Transverse colon (tissue), 4 donors: ENCODE measurements at regions not wholly inside any gene's neighbourhood (a gene's known extent, or its start where the extent isn't known, plus 50 kb on each side); places are given as distances from the start of the nearest gene placed in this dataset.
"Not testable (repeated sequence)": the region's sequence is repeated elsewhere in the genome, so short reads cannot be mapped to it uniquely, and the experiment has no call there.

Source experiments
- DNase-seq: peaks from one replicate; pipeline ENCODE4 v3.0.0-alpha.2; 2019
- H3K27ac ChIP-seq, 4 donors: fragments of 200-600 bp; sonication (generic); 2 replicates each; pipeline ENCODE4 v1.5.1; 2016 to 2018; ENCODE audit warnings: inconsistent platforms in 4 of 4
- H3K27me3 ChIP-seq: fragments of 200-600 bp; sonication (generic); 2 replicates; pipeline ENCODE4 v1.5.1; 2017; ENCODE audit warnings: inconsistent platforms
- H3K36me3 ChIP-seq, 4 donors: fragments of 200-600 bp; sonication (generic); 2 replicates each; pipeline ENCODE4 v1.5.1; 2017 to 2019; ENCODE audit warnings: inconsistent platforms in 4 of 4
- H3K4me1 ChIP-seq, 4 donors: fragments of 200-600 bp; sonication (generic); 2 replicates each; pipeline ENCODE4 v1.5.1; 2017 to 2020; ENCODE audit warnings: inconsistent platforms in 4 of 4
- H3K4me3 ChIP-seq, 4 donors: fragments of 200-600 bp; sonication (generic); 1 replicate in 1 of 4; 2 replicates in 3 of 4; pipeline versions ENCODE4 v1.5.1 to v1.6.1; 2017 to 2019; ENCODE audit warnings: inconsistent platforms in 4 of 4
- H3K9me3 ChIP-seq, 2 donors: fragments of 200-600 bp; sonication (generic); 2 replicates each; pipeline ENCODE4 v1.5.1; 2017 to 2019; ENCODE audit warnings: inconsistent platforms in 2 of 2
- CTCF ChIP-seq, 5 experiments: fragments of 200-600 bp in 3 of 5; fragments of 450-650 bp in 2 of 5; sonication (generic) in 3 of 5; IDR thresholded peaks; 1 replicate in 2 of 5; 2 replicates in 3 of 5; pipeline ENCODE4 v1.5.1; 2016 to 2017; ENCODE audit warnings: antibody characterized with exemption in 5 of 5, inconsistent platforms in 3 of 5, mild to moderate bottlenecking in 2 of 5, moderate library complexity in 1 of 5
- EP300 ChIP-seq: sonication (generic); formaldehyde crosslinking; IDR thresholded peaks from one replicate; pipeline ENCODE4 v1.6.1; 2017; ENCODE audit warnings: antibody characterized with exemption, low read depth
- POLR2A ChIP-seq: fragments of 450-650 bp; IDR thresholded peaks from one replicate; pipeline ENCODE4 v1.6.1; 2016; ENCODE audit warnings: antibody characterized with exemption, mild to moderate bottlenecking, moderate library complexity
- POLR2AphosphoS5 ChIP-seq, 3 donors: sonication (generic); formaldehyde crosslinking; IDR thresholded peaks; one replicate each; pipeline ENCODE4 v1.6.1; 2016; ENCODE audit warnings: antibody characterized with exemption in 3 of 3
- WGBS, 2 donors: methylation state at CpG; one replicate each; pipeline ENCODE4 v1.1.5; 2018; ENCODE audit warnings: low coverage in 1 of 2; 5-methylcytosine and 5-hydroxymethylcytosine counted together
- in situ Hi-C, 4 donors: fragments of 200-750 bp; cut with MboI; loops; one replicate each; pipeline versions ENCODE4 v1.15.0 to v1.15.1; 2017; ENCODE audit warnings: low sequenced_read_pairs in 3 of 4, low pct_ligation_motif_present in 1 of 4, low pct_unique_long_range_greater_than_20kb in 1 of 4
- intact Hi-C: fragments of 100-400 bp; cut with DNase I; formaldehyde crosslinking; loops from one replicate; pipeline ENCODE4 v1.15.1; 2023; ENCODE audit warnings: low total_unique reads

- H3K27me3 ChIP-seq: no peaks in the 10 kb centered on the region
- H3K36me3 ChIP-seq: no peaks in the 10 kb centered on the region
- H3K4me3 ChIP-seq: no peak overlapping the region
- H3K27ac ChIP-seq: no peak overlapping the region
- 21 to 37% methylated on average over 2 of the region's 2 CpGs for WGBS, 2 donors
- H3K4me1 ChIP-seq: no peaks in the 10 kb centered on the region
- intact Hi-C loops: no loop called here
- in situ Hi-C loops: no loop called here
- DNase-seq: no peak
- TF ChIP-seq POLR2AphosphoS5 (IDR thresholded peaks at IDR 0.05): no peak
- TF ChIP-seq EP300: no peak
- TF ChIP-seq CTCF (IDR thresholded peaks at IDR 0.05): no peak
- H3K9me3 ChIP-seq: peaks cover 0 to 2% of the 10 kb centered on the region in 2 donors
Measured at GRCh38 chr7:145471883-145472282, 636.0 kb upstream of the TPK1 start.

GRCh38 chr7:145464287-145464686 lies 628.4 kb upstream of the TPK1 start:
- DNase-seq: no peak
- Histone ChIP-seq H3K36me3 (no peaks in the 10 kb centered on the region), H3K27me3 (no peaks in the 10 kb centered on the region), H3K4me1 (no peaks in the 10 kb centered on the region), H3K9me3 (peaks cover 7 to 9% of the 10 kb centered on the region in 2 donors), H3K27ac (no peak overlapping the region), H3K4me3 (no peak overlapping the region)
- intact Hi-C loops: no loop called here
- in situ Hi-C loops: no loop called here
- TF ChIP-seq POLR2AphosphoS5 (IDR thresholded peaks at IDR 0.05) (no peak), CTCF (IDR thresholded peaks at IDR 0.05) (no peak), POLR2A (no peak), EP300 (no peak)
- 66 to 75% methylated on average over 1 of the region's 1 CpG for WGBS, 2 donors

GRCh38 chr7:145462463-145462862 lies 626.6 kb upstream of the TPK1 start:
- Histone ChIP-seq H3K27me3 (no peaks in the 10 kb centered on the region), H3K9me3 (peaks cover 7 to 9% of the 10 kb centered on the region in 2 donors), H3K27ac (no peak overlapping the region), H3K36me3 (no peaks in the 10 kb centered on the region), H3K4me1 (no peaks in the 10 kb centered on the region), H3K4me3 (no peak overlapping the region)
- in situ Hi-C loops: no loop called here
- intact Hi-C loops: no loop called here
- TF ChIP-seq POLR2A: no peak
- WGBS, 2 donors: 70 to 76% methylated on average over 2 to 4 of the region's 4 CpGs
- DNase-seq: no peak

- in situ Hi-C loops: no loop called here
- intact Hi-C loops: no loop called here
- Histone ChIP-seq H3K27me3 (no peaks in the 10 kb centered on the region), H3K4me1 (no peaks in the 10 kb centered on the region), H3K4me3 (no peak overlapping the region), H3K9me3 (no peaks in the 10 kb centered on the region), H3K27ac (no peak overlapping the region), H3K36me3 (no peaks in the 10 kb centered on the region)
- DNase-seq: no peak
- 88 to 100% methylated on average over 5 to 7 of the region's 7 CpGs for WGBS, 2 donors
- no peak for TF ChIP-seq EP300
Measured at GRCh38 chr7:145434811-145435210, 599.0 kb upstream of the TPK1 start.

GRCh38 chr7:145431834-145432233 lies 596.0 kb upstream of the TPK1 start:
- DNase-seq: no peak
- Histone ChIP-seq H3K4me1 (no peaks in the 10 kb centered on the region), H3K27me3 (no peaks in the 10 kb centered on the region), H3K36me3 (no peaks in the 10 kb centered on the region), H3K9me3 (no peaks in the 10 kb centered on the region), H3K27ac (no peak overlapping the region), H3K4me3 (no peak overlapping the region)
- intact Hi-C loops: no loop called here
- TF ChIP-seq POLR2A (no peak), CTCF (IDR thresholded peaks at IDR 0.05) (no peak), POLR2AphosphoS5 (IDR thresholded peaks at IDR 0.05) (no peak), EP300 (no peak)
- 87 to 91% methylated on average over 1 of the region's 1 CpG for whole genome bisulfite sequencing, 2 donors
- in situ Hi-C loops: no loop called here

GRCh38 chr7:145418481-145418880 lies 582.6 kb upstream of the TPK1 start:
- H3K9me3 ChIP-seq, in situ Hi-C loops, intact Hi-C loops, H3K27me3 ChIP-seq, DNase-seq, H3K4me1 ChIP-seq, H3K4me3 ChIP-seq, H3K36me3 ChIP-seq, H3K27ac ChIP-seq: not testable (repeated sequence)
- WGBS, 2 donors: 89% methylated on average over 4 of the region's 8 CpGs; no CpG with 5 or more reads in 1 of the 2 donors
